SK-N-SH (cell line): ENCODE measurements at regions not wholly inside any gene's neighbourhood (a gene's known extent, or its start where the extent isn't known, plus 50 kb on each side); places are given as distances from the start of the nearest gene placed in this dataset.

ENCODE experiments used
- CTCF ChIP-seq: fragments of 200-600 bp; sonication (generic); IDR thresholded peaks from 2 replicates; pipeline ENCODE4 v1.6.1; 2017; ENCODE audit warnings: antibody characterized with exemption, mild to moderate bottlenecking, moderate library complexity
- EZH2phosphoT487 ChIP-seq: fragments of 200-600 bp; sonication (generic); IDR thresholded peaks from 2 replicates; pipeline ENCODE4 v1.6.1; 2017; ENCODE audit warnings: low read depth, mixed run types, mild to moderate bottlenecking, antibody characterized with exemption, moderate library complexity, borderline replicate concordance
- MAX ChIP-seq: IDR thresholded peaks from 2 replicates; pipeline ENCODE4 v1.4.0; 2012; ENCODE audit warnings: low read depth
- MXI1 ChIP-seq: IDR thresholded peaks from 2 replicates; pipeline ENCODE4 v1.6.1; 2012; ENCODE audit warnings: mild to moderate bottlenecking, low read depth, low read length, improper control_type of control experiment
- NFIC ChIP-seq: IDR thresholded peaks from 2 replicates; pipeline ENCODE4 v1.4.0; 2012; ENCODE audit warnings: borderline replicate concordance
- NRF1 ChIP-seq: IDR thresholded peaks from 2 replicates; pipeline ENCODE4 v1.6.1; 2012; ENCODE audit warnings: low read depth, mild to moderate bottlenecking, low read length
- POLR2AphosphoS5 ChIP-seq: IDR thresholded peaks from 2 replicates; pipeline ENCODE4 v1.6.1; 2012; ENCODE audit warnings: low read depth, low read length
- REST ChIP-seq: IDR thresholded peaks from 2 replicates; pipeline ENCODE4 v1.6.1; 2012; ENCODE audit warnings: mild to moderate bottlenecking, low read depth, low read length, moderate library complexity
- USF2 ChIP-seq: fragments of 150-350 bp; IDR thresholded peaks from 2 replicates; pipeline ENCODE4 v1.6.1; 2017; ENCODE audit warnings: antibody characterized with exemption, low read length, low read depth, borderline replicate concordance
- YY1 ChIP-seq: IDR thresholded peaks from 2 replicates; pipeline ENCODE4 v1.4.0; 2012; ENCODE audit warnings: low read depth, mild to moderate bottlenecking
- ZBTB33 ChIP-seq: IDR thresholded peaks from 2 replicates; pipeline ENCODE4 v1.4.0; 2012; ENCODE audit warnings: low read depth, borderline replicate concordance

DNA sequence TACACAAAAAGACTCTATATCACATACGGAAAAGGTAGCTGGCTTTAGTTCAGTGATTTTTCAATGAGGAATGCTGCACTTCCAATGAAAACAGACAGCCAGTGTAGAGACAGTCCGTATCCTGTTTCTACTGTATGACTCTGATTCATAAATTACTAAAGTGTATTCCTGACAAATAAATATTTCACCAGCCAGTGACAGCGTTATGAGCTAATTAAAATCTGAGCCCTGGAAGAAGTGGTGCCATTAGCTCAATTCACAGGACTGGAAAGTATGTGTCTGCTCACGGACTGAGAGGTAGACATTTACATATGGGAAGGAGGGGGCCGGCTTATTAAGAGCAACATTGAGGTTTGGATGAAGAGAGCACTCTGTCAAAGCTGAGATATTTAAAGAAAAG, 207.9 kb upstream of the RBFOX1 start:
- no peak for TF ChIP-seq CTCF
- TF ChIP-seq YY1 = no peak
- TF ChIP-seq EZH2phosphoT487 = no peak
- no peak for TF ChIP-seq MXI1
- no peak for TF ChIP-seq REST
- no peak for TF ChIP-seq NFIC
- no peak for TF ChIP-seq ZBTB33
- no peak for TF ChIP-seq MAX
- TF ChIP-seq USF2 = no peak
- TF ChIP-seq NRF1 = no peak
- TF ChIP-seq POLR2AphosphoS5 = no peak
